ENCODE measurements at regions not wholly inside any gene's neighbourhood (a gene's known extent, or its start where the extent isn't known, plus 50 kb on each side); places are given as distances from the start of the nearest gene placed in this dataset.
"Not testable (repeated sequence)": the region's sequence is repeated elsewhere in the genome, so short reads cannot be mapped to it uniquely, and the experiment has no call there.

- no peak for TF ChIP-seq CTCF (conservative IDR thresholded peaks at IDR 0.05; ENCODE audit: low read depth in 2 of 2)
- no peak for TF ChIP-seq EZH2phosphoT487 (IDR thresholded peaks at IDR 0.05; ENCODE audit: unreplicated experiment)
- TF ChIP-seq CREB1 (CRISPR knock-in tag; IDR thresholded peaks at IDR 0.05; ENCODE audit: low read depth) = no peak
- no peak for TF ChIP-seq ETS1 (IDR thresholded peaks at IDR 0.05)
- TF ChIP-seq ZNF331 (CRISPR knock-in tag; IDR thresholded peaks at IDR 0.05; ENCODE audit: low read depth) = no peak
- no peak for TF ChIP-seq ZNF114 (CRISPR knock-in tag; IDR thresholded peaks at IDR 0.05)
- no peak for TF ChIP-seq JUNB (IDR thresholded peaks at IDR 0.05; ENCODE audit: unreplicated experiment)
- no peak for TF ChIP-seq NANOG (IDR thresholded peaks at IDR 0.05; ENCODE audit: borderline replicate concordance)
- TF ChIP-seq EZH2 (IDR thresholded peaks at IDR 0.05; ENCODE audit: low read depth, unreplicated experiment) = no peak
Measured at GRCh38 chr5:13081116-13081515, 863.4 kb downstream of the DNAH5 start (continued).

GRCh38 chr5:13072936-13073335 lies 871.6 kb downstream of the DNAH5 start:
- H3K27me3 Mint-ChIP-seq (ENCODE audit: insufficient read depth, low read depth, poor library complexity); H3K4me3 ChIP-seq; H4K20me1 ChIP-seq (replicated peaks; ENCODE audit: insufficient read depth); H3K4me2 ChIP-seq; DNase-seq (ENCODE audit: low spot score); H3K79me2 ChIP-seq (replicated peaks; ENCODE audit: insufficient read depth); ATAC-seq; H3K4me1 Mint-ChIP-seq; H3F3A ChIP-seq (replicated peaks; ENCODE audit: low read depth); H3K9me2 ChIP-seq (ENCODE audit: insufficient read depth); H3K27ac ChIP-seq (ENCODE audit: low read depth); H2AFZ ChIP-seq; H3K4me1 ChIP-seq (ENCODE audit: insufficient read depth); H3K27me3 ChIP-seq (ENCODE audit: insufficient read depth); H3K4me3 Mint-ChIP-seq; H3K27ac Mint-ChIP-seq: not testable (repeated sequence)
- Mint-ChIP-seq H3K36me3 (ENCODE audit: low read depth) (peaks cover 29% of the 10 kb centered on the region), H3K9me3 (peaks cover 44% of the 10 kb centered on the region)
- peaks cover 12% of the 10 kb centered on the region for H3K36me3 ChIP-seq (ENCODE audit: insufficient read depth)

GRCh38 chr5:13063088-13063487 lies 881.4 kb downstream of the DNAH5 start:
- Mint-ChIP-seq H3K27me3 (ENCODE audit: insufficient read depth, low read depth, poor library complexity) (no peaks in the 10 kb centered on the region), H3K4me1 (peaks cover 12% of the 10 kb centered on the region), H3K27ac (no peak overlapping the region), H3K36me3 (ENCODE audit: low read depth) (no peaks in the 10 kb centered on the region), H3K4me3 (no peak overlapping the region), H3K9me3 (peaks cover 2% of the 10 kb centered on the region; the same call in 1 of the 3 replicates)
- no peaks in the 10 kb centered on the region for H3K27me3 ChIP-seq (ENCODE audit: insufficient read depth)
- H3K79me2 ChIP-seq (replicated peaks; ENCODE audit: insufficient read depth) = no peaks in the 10 kb centered on the region
- H4K20me1 ChIP-seq (replicated peaks; ENCODE audit: insufficient read depth) = no peaks in the 10 kb centered on the region
- no peaks in the 10 kb centered on the region for H3F3A ChIP-seq (replicated peaks; ENCODE audit: low read depth)
- H3K27ac ChIP-seq (ENCODE audit: low read depth) = no peak overlapping the region
- DNase-seq (ENCODE audit: low spot score) (no peak), ATAC-seq (no peak)
- peaks cover 3% of the 10 kb centered on the region; the same call in 1 of the 2 replicates for H3K9me2 ChIP-seq (ENCODE audit: insufficient read depth)
- H2AFZ ChIP-seq = no peak overlapping the region
- H3K4me2 ChIP-seq = no peak overlapping the region
- H3K4me1 ChIP-seq (ENCODE audit: insufficient read depth) = peaks cover 5% of the 10 kb centered on the region; the same call in 1 of the 2 replicates
- no peak overlapping the region for H3K4me3 ChIP-seq
- H3K36me3 ChIP-seq (ENCODE audit: insufficient read depth) = no peaks in the 10 kb centered on the region
- TF ChIP-seq ZNF462 (CRISPR knock-in tag; IDR thresholded peaks at IDR 0.05) (no peak), EZH2 (IDR thresholded peaks at IDR 0.05; ENCODE audit: low read depth, unreplicated experiment) (no peak), CREB1 (CRISPR knock-in tag; IDR thresholded peaks at IDR 0.05; ENCODE audit: low read depth) (no peak), EZH2phosphoT487 (IDR thresholded peaks at IDR 0.05; ENCODE audit: unreplicated experiment) (no peak)

Measured in GM23338 (cell line).